ENCODE measurements at regions not wholly inside any gene's neighbourhood (a gene's known extent, or its start where the extent isn't known, plus 50 kb on each side); places are given as distances from the start of the nearest gene placed in this dataset.
"Not testable (repeated sequence)": the region's sequence is repeated elsewhere in the genome, so short reads cannot be mapped to it uniquely, and the experiment has no call there.

DNA sequence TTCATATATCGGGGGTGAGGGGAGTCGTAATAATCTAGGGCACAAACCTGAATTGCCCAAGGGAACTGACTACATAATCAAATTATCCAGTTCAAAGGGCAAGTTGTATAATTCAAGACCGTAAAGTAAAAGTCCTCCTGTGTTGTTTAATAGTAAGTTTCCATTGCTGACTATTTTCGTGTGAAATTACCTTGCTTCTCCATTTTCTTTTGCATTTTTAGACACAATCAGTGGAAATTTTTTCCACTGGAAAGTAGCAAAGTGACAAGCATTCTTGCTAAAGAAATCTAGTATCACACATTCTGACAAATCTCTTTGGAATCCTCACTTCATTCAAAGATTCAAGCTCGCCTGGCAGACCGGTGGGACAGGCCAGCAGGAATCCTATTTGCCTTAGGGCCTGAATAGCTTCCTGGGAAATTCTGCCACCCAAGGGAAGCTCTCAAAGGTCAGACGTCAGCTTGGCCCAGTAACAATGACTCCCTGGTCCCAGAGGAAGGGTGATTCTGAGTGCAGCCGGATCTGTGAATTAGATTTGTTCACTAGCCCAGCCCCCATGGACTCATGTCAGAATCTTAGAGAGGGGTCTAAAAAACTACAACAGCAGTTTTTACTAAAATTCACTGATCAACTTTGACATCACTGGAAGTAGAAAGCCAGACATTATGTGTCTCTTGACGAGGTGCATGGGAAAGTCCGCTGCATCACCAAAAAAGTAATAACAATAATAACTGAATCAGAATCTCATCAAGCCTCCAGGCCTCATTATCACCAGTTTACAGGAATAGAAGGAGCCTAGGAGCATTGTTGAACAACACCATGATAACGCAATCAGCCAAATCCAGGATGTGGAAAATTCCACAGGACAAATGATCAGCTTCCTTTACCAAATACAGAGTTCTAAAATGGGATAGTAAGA, 161.0 kb downstream of the SKIDA1 start:
- DNase-seq (ENCODE audit: low read depth): no peak

DNA sequence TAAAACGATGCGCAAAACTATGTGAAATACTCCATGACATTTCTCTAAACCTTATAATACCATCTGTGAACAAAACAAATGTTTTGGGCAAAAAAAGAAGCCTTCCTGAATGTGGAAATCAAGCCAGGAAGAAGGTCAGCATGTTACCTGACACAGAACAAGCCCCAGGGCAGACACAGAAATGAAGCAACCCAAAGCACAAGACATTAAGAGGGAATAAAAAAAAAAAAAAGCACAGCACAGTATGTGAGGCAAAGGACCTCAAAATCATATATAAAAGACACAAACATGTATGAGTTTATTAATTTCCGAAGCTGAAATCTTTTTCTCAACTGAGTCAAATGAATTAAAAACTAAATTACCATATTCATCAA, 161.8 kb downstream of the SKIDA1 start:
- DNase-seq (ENCODE audit: low read depth): no peak

DNA sequence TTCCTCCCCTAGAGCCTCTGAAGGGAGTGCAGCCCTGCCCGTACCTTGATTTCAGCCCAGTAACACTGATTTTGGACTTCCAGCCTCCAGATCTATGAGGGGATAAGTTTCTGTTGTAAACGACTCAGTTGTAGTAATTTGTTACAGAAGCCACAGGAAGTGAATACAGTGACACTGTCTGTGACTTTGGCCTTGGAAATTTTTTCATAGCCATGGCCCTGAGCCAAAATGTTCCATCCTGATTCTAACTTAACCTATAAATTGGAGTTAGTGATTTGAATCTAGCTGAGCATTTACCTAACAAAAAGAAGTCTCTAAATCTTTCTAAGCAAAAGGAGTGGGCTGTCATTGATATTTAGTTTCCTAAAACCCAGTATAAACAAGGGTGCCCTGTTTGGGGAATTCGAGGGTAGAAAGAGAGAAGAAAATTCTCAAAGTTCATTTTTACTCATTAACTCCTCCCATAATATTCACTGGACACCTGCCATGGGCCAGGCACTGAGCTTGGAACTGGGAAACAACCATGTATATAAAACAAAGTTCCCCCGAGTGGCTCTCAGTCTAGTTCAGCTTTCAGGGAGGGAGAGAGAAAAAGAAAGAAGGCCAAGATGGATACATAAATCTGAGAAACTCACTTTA, 162.3 kb downstream of the SKIDA1 start:
- no peak for DNase-seq (ENCODE audit: low read depth)

DNA sequence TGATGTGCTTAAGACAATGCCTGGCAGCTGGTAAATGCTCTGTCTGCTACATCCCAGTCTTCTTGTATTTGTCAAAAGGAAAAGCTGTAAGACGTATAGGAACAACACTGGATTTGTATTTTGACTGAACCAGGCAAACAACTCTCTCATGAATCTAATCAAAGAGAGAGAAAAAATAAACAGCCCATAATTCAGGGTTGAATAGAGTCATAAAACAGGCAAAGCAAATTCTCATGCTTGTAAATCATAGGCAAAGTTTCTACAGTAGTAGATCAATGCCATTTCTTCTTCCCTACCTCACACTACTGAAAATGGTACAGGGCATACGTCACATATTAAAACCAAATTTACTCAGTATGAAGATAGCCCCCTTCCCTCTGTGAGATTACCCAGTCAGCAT, 166.3 kb downstream of the SKIDA1 start:
- no peak for DNase-seq (ENCODE audit: low read depth)

DNA sequence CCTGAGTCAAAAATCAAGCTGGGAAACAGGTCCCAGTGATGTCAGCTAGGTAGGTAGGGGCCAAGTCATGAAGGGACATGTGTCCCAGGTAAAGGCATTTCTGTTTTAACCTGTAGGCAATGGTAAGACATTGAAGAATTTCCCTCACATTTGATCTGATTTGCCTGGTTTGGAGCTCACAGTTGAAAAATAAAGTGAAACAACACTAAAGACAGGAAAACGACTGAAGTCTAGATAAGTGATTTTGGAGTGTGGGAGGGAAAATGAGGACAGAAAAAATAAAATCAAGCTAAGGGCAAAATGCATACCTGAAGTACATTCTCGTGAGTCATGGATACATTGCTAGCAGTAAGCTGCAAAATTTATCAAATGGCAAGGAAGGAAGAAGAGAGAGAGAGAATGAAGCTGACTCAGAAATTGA, 169.9 kb downstream of the SKIDA1 start:
- no peak for DNase-seq (ENCODE audit: low read depth)

DNA sequence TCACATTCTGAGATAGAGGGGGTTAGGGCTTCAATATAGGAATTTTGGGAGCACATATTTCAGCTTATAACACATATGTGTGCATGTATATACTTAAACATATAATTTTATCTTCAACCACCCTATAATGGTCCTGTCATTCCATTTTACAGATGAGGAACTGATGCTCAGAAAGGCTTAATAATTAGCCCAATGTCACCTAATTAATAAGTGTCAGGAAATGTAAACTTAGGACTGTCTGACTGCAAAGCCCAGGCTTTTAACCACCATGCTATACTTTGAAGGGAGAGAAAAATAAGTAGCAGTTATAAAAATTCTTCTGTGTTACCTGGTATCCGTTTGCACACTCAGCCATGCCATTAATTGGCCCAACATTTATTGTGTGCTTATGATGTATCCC, 172.6 kb downstream of the SKIDA1 start:
- no peak for DNase-seq (ENCODE audit: low read depth)

DNA sequence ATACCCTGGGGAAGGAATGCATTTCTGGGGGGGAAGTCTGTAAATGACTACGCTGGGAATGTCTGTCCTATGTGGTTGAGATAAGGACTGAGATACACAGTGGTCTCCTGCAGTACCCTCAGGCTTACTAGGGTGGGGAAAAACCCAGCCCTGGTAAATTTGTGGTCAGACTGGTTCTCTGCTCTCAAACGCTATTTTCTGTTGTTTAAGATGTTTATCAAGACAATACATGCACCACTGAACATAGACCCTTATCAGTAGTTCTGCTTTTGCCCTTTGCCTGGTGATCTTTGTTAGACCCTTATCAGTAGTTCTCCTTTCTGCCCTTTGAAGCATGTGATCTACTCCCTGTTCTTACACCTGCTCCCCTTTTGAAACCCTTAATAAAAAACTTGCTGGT, 173.9 kb downstream of the SKIDA1 start:
- peak; percentile 12 for DNase-seq (ENCODE audit: low read depth)

DNA sequence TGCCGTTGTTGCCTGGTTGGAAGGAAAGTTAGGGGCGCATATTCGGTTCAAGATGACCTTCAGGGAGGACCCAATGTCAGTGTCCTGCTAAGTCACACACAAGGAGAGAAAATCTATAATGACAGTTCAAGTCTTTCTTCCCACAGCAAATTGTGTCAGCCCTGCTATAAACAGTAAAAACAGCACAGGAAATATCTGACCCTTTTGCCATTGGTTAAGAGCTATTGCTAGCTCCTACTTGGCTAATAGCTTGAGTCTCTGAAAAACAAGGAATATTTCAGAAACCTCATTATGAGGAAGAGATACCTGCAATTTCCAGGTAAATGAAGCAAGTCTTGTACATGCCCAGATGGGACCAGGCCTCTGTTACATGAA, 175.6 kb downstream of the SKIDA1 start:
- DNase-seq (ENCODE audit: low read depth): no peak

DNA sequence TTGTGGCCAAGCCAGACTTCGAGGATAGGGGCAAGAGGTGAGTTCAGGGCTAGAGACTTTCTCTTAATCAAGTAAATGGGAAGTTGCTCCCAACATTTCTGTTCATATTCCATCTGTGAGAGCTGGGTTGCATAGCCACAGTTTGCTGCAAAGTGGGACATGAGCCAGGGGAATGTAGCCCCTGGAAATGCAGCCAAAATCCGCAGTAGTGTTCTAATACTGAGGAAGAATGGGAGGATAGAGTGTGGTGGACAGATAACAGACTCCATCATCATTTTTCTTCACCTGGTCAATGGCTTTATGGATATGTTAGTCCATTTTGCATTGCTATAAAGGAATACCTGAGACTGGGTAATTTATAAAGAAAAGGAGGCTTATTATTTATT, 177.7 kb downstream of the SKIDA1 start:
- DNase-seq (ENCODE audit: low read depth): no peak

DNA sequence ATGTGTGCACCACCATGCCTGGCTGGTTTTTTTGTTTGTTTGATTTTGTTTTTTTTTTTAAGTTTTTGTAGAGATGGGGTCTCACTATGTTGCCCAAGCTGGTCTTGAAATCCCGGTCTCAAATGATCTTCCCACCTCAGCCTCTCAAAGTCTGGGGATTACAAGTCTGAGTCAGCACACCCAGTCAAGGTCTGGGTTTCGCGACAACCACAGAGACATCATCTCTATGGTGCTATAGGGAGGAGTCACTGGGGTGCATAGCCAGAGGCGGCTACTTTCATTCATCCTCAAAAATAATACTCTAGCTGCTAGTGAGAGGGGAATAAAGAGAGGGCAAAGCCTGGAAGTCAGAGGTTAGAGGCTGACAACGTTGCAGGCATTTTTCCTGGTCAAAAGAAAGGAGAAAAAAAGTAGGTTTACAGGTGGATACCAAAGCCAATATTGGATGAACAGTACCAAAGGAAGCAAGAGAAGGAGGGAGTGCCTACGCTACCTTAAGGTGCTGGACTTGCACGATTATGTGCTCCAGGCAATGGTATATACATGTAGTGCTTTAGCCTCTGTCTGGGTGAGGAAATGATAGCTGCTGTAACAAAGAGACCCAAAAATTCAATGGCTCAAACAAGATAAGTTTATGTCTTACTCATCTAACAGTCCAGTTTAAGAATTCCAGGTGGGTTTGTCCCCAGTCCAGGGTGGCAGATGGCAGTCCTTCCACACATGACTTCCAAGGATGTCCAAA, 178.3 kb downstream of the SKIDA1 start:
- DNase-seq (ENCODE audit: low read depth): no peak

DNA sequence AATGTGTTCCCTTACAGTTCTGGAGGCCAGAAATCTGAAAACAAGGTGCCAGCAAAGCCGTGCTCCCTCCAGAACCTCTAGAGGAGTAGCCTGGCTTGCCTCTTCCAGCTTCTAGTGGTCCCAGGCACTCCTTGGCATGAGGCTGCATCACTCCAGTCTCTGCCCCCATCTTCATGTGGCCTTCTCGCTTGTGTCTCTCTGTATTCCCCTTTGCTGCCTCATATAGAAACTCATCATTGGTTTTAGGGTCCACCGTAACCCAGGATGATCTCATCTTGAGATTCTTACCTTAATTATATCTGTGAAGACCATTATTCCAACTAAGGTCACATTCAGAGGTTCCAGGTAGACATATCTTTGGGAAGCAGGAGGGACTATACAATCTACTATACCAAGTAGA, 182.4 kb downstream of the SKIDA1 start:
- no peak for DNase-seq (ENCODE audit: low read depth)

DNA sequence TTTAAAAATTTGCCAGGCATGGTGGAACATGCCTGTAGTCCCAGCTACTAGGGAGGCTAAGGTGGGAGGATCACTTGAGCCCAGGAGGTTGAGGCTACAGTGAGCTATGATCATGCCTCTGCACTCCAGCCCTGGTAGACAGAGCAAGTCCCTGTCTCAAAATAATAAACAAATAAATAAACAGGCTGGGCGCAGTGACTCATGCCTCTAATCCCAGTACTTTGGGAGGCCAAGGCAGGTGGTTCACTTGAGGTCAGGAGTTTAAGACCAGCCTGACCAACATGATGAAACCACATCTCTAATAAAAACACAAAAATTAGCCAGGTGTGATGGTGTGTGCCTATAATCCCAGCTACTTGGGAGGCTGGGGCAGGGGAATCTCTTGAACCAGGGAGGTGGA, 183.0 kb downstream of the SKIDA1 start:
- DNase-seq (ENCODE audit: low read depth): not testable (repeated sequence)

DNA sequence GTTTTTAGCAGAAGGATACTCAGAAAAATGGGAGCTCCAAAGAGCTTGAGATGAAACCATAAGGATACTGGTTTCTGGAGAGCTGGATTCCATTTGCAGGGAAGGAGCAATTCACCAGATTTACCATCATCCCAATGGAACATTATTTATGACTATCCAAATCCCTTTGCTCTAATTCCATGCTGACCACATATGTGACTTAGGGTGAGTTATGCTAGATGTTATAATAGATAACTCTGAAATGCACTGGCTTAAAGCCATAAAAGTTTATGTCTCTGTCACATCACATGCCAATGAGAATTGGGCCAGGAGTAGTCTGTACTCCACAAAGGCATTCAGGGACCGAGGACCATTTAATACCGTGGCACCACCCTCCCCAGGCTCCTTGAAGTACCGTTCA, 185.2 kb downstream of the SKIDA1 start:
- no peak for DNase-seq (ENCODE audit: low read depth)

DNA sequence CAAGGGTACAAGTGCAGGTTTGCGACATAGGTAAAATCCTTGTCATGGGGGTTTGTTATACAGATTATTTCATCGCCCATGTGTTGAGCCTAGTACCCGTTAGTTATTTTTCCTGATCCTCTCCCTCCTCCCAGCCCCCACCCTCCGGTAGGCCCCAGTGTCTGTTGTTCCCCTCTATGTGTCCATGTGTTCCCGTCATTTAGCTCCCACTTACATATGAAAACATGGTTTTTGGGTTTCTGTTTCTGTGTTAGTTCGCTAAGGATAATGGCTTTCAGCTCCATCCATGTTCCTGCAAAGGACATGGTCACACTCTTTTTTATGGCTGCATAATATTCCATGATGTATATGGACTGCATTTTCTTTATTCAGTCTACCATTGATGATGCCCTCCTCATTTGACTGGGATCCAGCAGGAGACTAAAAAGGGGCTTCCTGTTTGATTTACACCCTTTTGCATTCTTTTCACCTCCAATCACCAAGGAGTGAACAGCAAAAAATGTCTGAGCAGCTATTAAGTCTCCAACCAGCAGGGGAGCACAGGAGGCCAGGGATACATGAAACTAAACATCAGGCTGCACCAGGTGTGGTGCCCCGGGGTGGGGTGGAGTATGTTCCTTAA, 188.2 kb downstream of the SKIDA1 start:
- no peak for DNase-seq (ENCODE audit: low read depth)

DNA sequence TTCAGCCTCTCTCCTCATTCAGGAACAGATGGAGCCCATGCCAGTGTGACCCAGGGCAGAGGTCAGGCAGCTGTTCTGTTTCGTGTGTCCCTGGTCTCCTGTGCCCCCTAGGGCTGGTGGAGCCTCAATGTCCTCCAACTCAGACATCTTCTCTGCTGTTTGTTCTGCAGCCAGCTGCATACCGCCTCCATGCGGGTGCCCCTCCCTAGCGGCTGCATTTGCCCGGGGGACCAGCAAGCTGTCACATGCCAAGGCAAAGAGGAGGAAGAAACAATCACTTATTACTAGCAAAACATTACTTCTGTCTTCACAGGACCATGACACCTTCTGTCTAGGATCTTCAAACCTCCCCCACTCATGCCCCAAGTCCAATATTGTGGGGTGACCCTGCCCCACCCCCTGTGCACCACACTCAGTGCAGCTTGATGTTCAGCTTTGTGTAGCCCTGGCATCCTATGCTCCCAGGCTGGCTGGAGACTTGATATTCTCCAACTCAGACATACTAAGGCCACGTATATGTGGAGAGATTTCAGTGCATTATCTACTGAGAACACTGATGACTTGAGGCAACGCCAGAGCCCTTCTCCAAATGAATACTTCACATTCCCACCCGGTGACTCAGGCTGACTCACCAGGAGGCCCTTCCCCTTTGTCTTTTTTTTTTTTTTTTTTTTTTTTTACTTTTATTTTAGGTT, 188.9 kb downstream of the SKIDA1 start:
- DNase-seq (ENCODE audit: low read depth): no peak

DNA sequence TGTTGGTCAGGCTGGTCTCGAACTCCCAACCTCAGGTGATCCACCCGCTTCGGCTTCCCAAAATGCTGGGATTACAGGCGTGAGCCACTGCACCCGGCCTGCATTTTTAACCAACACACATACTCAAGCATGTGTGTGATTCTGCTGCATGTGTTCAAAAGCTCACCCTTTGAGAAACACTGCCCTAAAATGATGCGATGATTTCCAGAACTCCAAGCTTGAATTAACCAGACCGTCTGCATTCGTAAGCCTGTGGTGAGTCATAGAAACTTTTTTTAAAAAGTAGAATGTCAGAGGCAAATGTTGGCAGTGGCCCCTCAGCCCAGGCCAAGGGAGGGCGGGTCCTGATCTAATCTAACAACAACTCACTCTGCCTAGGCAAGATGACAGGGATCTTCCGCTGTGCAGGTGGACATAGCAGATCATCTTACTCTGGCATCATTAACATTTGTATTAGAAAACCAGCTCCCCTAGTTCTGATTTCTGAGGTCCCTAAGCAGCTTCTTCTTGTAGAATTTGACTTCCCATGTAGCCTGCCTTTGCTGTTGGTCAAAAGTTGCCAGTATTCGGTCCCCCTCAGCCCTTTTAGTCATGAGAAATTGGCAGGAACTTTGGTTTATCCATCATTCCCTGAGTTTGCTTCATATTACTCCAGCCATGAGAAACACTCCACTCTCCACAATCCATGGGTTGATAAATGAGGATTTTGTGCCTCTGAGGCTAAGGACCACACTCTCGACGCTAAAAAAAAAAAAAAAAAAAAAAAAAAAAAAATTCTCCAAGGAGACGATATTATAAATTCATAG, 190.4 kb downstream of the SKIDA1 start:
- no peak for DNase-seq (ENCODE audit: low read depth)

DNA sequence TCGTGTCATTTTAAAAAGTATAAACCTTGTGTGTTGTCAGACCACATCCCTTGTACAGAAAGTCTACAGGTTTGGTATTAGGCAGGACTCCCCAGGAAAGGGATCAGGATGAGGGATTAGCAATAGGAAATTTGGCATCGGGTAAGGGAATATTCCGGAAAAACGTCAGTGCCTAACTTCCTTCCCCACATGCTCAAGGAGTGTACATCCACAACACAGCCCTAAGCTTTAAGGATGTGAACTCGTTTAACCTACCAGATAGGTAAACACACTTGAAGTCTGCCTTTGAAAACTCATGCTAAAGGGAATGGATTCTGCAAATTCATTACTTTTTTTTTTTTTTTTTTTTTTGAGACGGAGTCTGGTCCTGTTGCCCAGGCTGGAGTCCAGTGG, 194.9 kb downstream of the SKIDA1 start:
- DNase-seq (ENCODE audit: low read depth): no peak

DNA sequence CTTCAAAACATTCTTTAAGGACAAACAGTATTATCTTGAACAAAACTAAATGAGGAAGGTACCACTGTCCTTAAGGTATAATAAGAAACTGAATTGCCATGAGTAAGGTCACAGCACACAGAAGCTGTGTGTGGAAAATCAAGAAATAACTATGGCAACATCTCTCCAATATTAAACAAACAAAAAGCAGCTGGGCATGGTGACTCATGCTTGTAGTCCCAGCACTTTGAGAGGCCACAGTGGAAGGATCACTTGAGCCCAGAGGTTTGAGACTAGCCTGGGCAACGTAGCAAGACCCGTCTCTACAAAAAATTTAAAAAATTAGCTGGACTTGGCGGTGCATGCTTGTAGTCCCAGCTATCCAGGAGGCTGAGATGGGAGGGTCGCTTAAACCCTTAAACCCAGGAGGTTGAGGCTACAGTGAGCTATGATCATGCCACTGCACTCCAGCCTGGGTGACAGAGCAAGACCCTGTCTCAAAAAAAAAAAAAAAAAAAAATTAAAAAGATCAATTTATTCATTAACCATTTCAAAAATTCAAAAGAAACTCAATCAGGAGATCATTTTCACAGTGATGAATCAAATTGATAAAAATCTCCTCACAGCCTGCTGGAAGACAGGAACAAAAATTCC, 195.4 kb downstream of the SKIDA1 start:
- no peak for DNase-seq (ENCODE audit: low read depth)

DNA sequence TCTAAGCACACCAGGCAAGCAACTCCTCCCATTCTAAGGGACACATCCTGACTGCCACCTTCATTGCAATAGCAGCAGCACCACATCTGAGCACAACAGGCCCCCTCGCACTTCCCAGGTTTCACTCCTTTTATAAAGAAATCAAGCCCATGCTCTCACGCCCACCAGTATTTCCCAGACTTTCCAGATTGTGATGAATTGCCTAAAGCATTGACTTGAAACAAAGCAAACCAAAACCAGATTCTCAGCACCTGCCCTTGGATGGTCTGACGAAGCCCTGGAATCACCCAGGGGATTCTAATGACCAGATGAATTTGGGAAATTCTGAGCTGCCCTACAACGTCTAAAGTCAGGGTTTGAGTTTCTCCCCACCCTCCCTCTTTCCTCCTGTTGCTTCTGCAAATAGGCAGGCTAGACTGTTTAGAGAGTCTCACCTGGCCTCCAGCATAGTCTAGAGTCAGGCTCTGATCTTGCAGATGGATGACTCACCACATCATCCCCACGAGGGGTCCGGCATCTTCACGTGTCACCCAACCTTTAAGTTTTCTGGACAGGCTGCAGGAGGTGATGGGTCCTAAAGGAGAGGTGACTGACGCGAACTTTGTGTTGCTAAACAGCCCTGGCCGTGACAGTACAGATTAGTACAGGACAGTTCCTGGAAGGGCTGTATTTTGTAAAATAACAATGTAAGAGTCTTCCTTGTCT, 198.0 kb downstream of the SKIDA1 start:
- no peak for DNase-seq (ENCODE audit: low read depth)

Measured in CMK (cell line).